HG03196 (cell line): ENCODE measurements at regions not wholly inside any gene's neighbourhood (a gene's known extent, or its start where the extent isn't known, plus 50 kb on each side); places are given as distances from the start of the nearest gene placed in this dataset.
"Not testable (repeated sequence)": the region's sequence is repeated elsewhere in the genome, so short reads cannot be mapped to it uniquely, and the experiment has no call there.

Experiments used
- ATAC-seq: cut with Tn5 transposase; IDR thresholded peaks from one replicate; pipeline ENCODE4 v1.9.1; 2021; ENCODE audit not compliant: unreplicated experiment

DNA sequence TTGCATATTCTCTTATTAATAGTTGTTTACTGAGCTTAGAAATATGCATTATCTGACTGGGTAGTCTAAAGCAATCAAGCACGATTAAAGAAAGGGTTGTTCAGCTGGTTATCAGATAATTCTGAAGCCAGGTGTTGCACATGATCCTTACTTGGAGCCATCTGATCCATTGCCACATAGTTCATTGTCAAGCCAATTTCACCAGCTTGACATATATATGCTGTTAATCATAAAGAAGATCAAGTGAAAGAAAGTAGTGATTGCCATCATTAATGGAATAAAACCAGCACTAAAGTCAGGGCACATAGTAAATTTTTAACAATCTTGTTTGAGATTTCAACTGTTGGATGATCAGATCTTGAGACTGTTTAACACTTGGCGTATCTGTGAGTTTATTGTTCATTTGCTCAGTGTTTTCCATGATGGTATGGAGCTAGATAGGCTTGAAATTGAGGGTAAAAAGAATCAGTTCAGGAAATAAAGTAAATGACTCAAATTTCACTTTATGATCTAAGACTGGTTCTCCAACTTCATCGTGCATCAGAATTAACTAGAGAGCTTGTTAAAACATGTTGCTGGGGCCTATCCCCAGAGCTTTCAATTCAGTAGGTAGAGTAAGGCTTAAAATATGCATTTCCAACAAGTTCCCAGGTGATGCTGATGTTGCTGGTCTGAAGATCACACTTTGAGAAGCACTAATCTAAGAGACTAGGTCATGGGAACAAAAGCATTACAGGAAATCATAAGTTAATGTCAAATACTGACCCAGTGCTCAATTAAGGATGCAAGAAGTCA lies 539.6 kb downstream of the SATB2 start:
- no peak for ATAC-seq

DNA sequence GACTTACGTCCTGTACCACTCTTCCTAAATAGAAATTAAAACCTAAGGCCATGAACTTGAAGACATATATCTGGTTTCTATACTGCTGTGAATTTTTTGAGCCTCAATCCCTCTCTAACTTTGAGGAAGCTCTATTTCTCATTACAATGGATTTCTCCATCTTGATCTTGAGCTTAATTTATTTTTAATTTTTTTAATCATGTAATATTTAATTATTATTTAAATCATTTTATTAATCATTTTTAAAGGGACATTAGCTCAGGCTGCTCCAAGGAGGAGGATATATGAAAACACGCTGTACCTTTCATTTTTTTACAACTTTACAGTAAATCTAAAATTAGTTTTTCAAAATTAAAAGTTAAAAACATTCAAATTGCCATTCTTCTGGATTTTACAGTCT lies 540.5 kb downstream of the SATB2 start:
- no peak for ATAC-seq

DNA sequence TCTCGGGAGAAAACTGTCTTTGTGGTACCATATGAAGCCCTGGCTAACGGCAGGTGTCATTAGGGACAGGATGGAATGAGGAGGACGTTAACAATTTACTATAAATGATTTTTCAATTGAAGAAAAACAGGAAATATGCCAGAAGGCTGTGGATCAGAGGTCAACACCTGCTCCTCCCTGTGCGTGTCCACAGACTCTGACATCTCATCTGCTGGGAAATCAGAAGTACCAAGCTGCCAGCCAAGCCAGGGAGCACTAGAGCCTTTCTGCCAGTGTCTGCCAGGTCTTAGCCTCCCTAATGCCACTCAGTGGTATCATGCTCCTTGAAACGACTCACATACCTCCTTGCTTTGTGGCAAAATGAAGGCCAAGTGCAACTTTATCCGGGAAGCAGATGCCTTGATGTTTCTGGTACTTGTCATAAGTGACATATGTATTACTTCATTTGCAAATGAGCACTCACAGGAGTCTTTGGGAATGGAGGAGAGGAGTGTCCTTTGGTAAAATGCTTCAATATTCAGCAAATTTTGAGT lies 541.1 kb downstream of the SATB2 start:
- no peak for ATAC-seq

- ATAC-seq: peak; percentile 100
Measured at GRCh38 chr2:198913394-198914152, 544.2 kb downstream of the SATB2 start.

- no peak for ATAC-seq
Measured at GRCh38 chr2:198909525-198910267, 548.0 kb downstream of the SATB2 start.

GRCh38 chr2:198905881-198906612 lies 551.7 kb downstream of the SATB2 start:
- no peak for ATAC-seq

DNA sequence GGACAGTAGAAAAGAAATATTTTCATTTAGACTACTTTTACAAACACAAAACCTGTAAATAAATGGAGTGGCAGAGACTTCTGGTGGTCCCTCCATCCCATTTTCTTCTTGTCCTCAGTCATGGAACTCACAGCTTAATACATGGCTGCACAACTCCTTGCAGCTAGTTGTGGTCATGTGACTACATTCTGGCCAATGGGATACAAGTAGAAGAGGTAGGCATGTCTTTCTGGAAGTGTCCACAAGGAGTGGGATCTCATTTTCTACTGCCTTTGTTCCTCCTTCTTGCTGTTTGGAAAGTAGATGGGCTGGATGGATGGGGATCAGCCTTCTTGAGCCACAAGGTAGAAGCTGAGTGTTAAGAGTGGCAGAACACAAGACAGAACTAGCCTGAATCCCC lies 555.8 kb downstream of the SATB2 start:
- no peak for ATAC-seq

- no peak for ATAC-seq
Measured at GRCh38 chr2:198900141-198900540, 557.6 kb downstream of the SATB2 start.

GRCh38 chr2:198890490-198890889 lies 567.2 kb downstream of the SATB2 start:
- peak; percentile 72 for ATAC-seq

- ATAC-seq: no peak
Measured at GRCh38 chr2:198883604-198884003, 574.1 kb downstream of the SATB2 start.

GRCh38 chr2:198880986-198881385 lies 576.8 kb downstream of the SATB2 start:
- no peak for ATAC-seq

DNA sequence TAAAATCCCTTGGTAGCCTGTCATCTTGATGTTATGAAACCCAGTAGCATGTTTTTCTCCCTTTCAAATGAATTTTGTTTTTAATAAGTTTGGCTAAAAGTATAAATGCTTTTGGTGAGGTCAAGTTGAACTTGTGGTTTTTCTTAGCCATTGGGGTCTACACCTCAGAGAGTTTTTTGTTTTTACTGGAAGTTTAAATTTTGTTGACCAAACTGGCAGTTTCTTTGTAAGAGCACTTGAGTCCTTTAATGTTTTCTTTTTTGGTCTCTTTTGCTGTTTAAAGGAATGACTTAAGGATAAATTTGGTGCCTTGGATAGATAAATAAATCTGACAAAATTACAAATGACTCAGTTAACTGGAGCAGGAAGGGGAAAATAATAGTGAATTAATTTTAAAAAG lies 577.3 kb downstream of the SATB2 start:
- no peak for ATAC-seq

- ATAC-seq: no peak
Measured at GRCh38 chr2:198874472-198874858, 583.3 kb downstream of the SATB2 start.

DNA sequence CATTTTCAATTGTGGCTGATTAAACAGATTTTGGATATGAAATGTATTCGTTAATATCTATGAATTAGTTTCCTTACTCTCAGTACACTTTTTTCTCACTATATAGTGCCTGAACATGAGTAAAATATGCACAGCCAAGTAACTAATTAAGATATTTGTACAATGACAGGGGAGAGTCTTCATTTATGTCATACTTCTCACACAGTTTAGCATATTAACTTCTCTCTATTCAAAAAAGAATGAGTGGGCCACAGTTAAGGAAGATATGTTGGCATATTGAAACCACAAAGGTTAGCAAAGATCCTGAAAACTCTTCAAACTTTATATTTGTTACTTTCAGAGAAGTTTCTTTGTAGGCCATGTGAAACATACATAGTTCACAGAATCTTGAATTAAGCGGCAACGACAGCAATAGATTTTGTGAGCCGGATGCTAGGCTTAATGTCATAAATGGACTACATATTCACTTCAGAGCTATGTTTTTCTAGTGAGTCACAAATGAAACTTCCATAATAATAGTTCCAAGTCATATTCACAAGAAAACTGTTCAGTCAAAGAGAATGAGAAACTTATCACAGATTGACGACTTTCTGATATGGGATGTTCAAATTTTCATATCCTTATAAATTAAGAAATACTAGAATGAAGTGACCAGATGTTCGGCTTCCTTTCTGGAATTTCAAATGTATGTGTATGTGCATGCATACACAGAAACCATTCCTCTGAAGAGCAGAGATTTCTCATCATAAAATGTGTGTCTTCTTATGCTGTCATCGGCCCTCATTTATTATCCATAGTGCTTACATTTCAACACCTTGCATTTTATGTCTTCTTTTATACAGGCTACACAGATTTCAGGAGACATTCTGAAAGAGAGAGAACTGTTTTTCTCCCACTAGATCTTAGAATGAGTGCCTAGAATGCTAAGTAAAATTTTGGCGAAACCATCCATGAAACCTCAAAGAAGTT lies 584.0 kb downstream of the SATB2 start:
- ATAC-seq: no peak

DNA sequence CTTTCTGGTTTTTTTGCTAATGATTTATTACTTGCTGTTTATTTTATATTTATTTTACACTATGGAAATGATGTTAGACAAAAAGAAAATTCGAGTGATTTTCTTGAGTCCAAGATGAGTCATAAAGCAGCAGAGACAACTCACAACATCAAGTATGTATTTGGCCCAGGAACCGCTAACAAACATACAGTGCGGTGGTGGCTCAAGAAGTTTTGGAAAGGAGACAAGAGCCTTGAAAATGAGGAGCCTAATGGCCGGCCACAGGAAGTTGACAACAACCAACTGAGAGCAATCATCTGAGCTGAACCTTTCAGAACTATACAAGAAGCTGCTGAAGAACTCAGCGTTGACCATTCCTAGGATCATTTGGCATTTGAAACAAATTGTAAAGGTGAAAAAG lies 594.1 kb downstream of the SATB2 start:
- ATAC-seq: no peak

DNA sequence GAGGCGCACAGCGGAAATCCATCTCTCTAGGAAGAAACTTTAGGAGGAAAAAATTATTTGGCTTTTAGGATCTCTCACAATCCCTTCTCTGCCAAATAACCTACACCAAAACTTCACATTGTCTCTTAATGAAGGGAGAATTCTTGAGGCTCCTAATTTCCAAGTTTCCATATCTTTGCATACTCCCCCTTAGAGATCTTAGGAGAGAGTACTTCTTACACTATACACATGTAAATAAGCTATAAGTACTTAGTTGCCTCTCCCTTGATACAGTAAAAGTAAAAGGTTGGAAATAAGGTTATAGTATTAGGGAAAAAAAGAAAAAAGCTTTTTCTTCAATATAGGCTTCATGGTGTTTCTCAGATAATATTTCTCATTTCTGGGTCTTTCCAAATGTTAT lies 596.7 kb downstream of the SATB2 start:
- no peak for ATAC-seq

- no peak for ATAC-seq
Measured at GRCh38 chr2:198857246-198857645, 600.5 kb downstream of the SATB2 start.

- ATAC-seq: not testable (repeated sequence)
Measured at GRCh38 chr2:198855746-198856145, 602.0 kb downstream of the SATB2 start.

DNA sequence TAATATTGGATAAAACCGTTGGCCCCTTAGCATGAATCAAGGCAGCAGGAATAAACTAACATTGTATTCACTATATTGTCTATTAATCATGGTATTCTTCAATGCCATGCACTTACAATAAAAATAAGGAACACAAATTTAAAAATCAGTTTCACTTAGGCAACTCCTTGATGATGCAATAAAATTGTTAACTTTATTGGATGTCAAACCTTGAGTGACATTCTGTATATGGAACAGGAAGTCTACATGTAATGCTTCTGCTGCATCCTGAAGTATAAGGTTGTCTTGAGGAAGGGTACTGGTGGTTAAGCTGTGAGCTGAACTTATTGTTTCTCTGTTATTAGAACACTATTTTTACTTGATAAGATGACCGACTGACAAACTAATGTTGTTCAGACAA lies 605.5 kb downstream of the SATB2 start:
- no peak for ATAC-seq

DNA sequence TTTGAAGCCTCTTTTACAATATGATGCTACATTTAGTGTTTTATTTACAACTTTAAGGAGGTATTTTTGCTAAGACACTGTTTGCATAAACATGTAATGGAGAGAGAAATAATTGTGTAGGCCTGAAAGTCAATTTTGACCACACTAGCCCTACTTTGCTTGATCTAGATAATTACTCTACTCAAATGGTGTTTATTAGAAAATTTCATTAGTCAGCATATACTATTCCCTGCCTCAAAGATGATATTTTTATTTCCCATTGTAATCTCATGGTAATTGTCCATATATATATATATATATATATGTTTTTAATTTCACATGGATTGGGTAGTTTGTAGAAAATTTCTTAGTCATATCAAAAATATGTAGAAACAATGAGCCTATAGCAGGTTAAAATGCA lies 632.2 kb downstream of the SATB2 start:
- no peak for ATAC-seq
